ENCODE measurements at regions not wholly inside any gene's neighbourhood (a gene's known extent, or its start where the extent isn't known, plus 50 kb on each side); places are given as distances from the start of the nearest gene placed in this dataset.

GRCh38 chr19:29397748-29398147, 128.0 kb upstream of the VSTM2B start:
- Mint-ChIP-seq H3K27me3 (ENCODE audit: low read depth) (peaks cover 3% of the 10 kb centered on the region), H3K36me3 (ENCODE audit: low read depth) (no peaks in the 10 kb centered on the region), H3K4me1 (ENCODE audit: low read depth) (no peaks in the 10 kb centered on the region), H3K9me3 (no peaks in the 10 kb centered on the region), H3K27ac (no peak overlapping the region), H3K4me3 (no peak overlapping the region)
- no peak for DNase-seq
- intact Hi-C loops (cut with micrococcal nuclease) = no loop called here
- CTCF ChIA-PET = interaction anchor here (0.7 kb wide), 1 partner anchor 129 kb away, joined by 3 read pairs; no protein-coding TSS in a partner anchor

GRCh38 chr19:29399804-29400203, 126.0 kb upstream of the VSTM2B start:
- Mint-ChIP-seq H3K27ac (no peak overlapping the region), H3K9me3 (no peaks in the 10 kb centered on the region), H3K36me3 (ENCODE audit: low read depth) (no peaks in the 10 kb centered on the region), H3K4me3 (no peak overlapping the region), H3K27me3 (ENCODE audit: low read depth) (peaks cover 3% of the 10 kb centered on the region), H3K4me1 (ENCODE audit: low read depth) (no peaks in the 10 kb centered on the region)
- CTCF ChIA-PET = no interaction called here
- intact Hi-C loops (cut with micrococcal nuclease) = no loop called here
- DNase-seq = no peak

- no peaks in the 10 kb centered on the region for H3K4me1 Mint-ChIP-seq (ENCODE audit: low read depth)
- no peak for DNase-seq
- intact Hi-C loops (cut with micrococcal nuclease) = no loop called here
- CTCF ChIA-PET = no interaction called here
- H3K36me3 Mint-ChIP-seq (ENCODE audit: low read depth) = no peaks in the 10 kb centered on the region
- H3K4me3 Mint-ChIP-seq = no peak overlapping the region
- H3K27ac Mint-ChIP-seq = no peak overlapping the region
- H3K27me3 Mint-ChIP-seq (ENCODE audit: low read depth) = no peaks in the 10 kb centered on the region
- H3K9me3 Mint-ChIP-seq = no peaks in the 10 kb centered on the region
Observed at GRCh38 chr19:29400917-29401711, 124.7 kb upstream of the VSTM2B start.

GRCh38 chr19:29401712-29402421, 123.9 kb upstream of the VSTM2B start:
- DNase-seq = no peak
- CTCF ChIA-PET = no interaction called here
- intact Hi-C loops (cut with micrococcal nuclease) = no loop called here
- H3K9me3 Mint-ChIP-seq = no peaks in the 10 kb centered on the region
- no peaks in the 10 kb centered on the region for H3K4me1 Mint-ChIP-seq (ENCODE audit: low read depth)
- H3K36me3 Mint-ChIP-seq (ENCODE audit: low read depth) = no peaks in the 10 kb centered on the region
- H3K27ac Mint-ChIP-seq = no peak overlapping the region
- no peak overlapping the region for H3K4me3 Mint-ChIP-seq
- H3K27me3 Mint-ChIP-seq (ENCODE audit: low read depth) = no peaks in the 10 kb centered on the region

- no peaks in the 10 kb centered on the region for H3K36me3 Mint-ChIP-seq (ENCODE audit: low read depth)
- no peak overlapping the region for H3K27ac Mint-ChIP-seq
- H3K4me1 Mint-ChIP-seq (ENCODE audit: low read depth) = no peaks in the 10 kb centered on the region
- H3K27me3 Mint-ChIP-seq (ENCODE audit: low read depth) = peaks cover 2% of the 10 kb centered on the region
- H3K4me3 Mint-ChIP-seq = no peak overlapping the region
- no peaks in the 10 kb centered on the region for H3K9me3 Mint-ChIP-seq
- intact Hi-C loops (cut with micrococcal nuclease) = no loop called here
- no peak for DNase-seq
- CTCF ChIA-PET = no interaction called here
Observed at GRCh38 chr19:29402563-29402962, 123.2 kb upstream of the VSTM2B start.

- Mint-ChIP-seq H3K27ac (no peak overlapping the region), H3K36me3 (ENCODE audit: low read depth) (no peaks in the 10 kb centered on the region), H3K9me3 (no peaks in the 10 kb centered on the region), H3K27me3 (ENCODE audit: low read depth) (peaks cover 2% of the 10 kb centered on the region), H3K4me1 (ENCODE audit: low read depth) (no peaks in the 10 kb centered on the region), H3K4me3 (no peak overlapping the region)
- CTCF ChIA-PET = no interaction called here
- DNase-seq = no peak
- intact Hi-C loops (cut with micrococcal nuclease) = no loop called here
Observed at GRCh38 chr19:29404015-29404414, 121.8 kb upstream of the VSTM2B start.

GRCh38 chr19:29404951-29405727, 120.7 kb upstream of the VSTM2B start:
- intact Hi-C loops (cut with micrococcal nuclease) = no loop called here
- CTCF ChIA-PET = no interaction called here
- no peaks in the 10 kb centered on the region for H3K9me3 Mint-ChIP-seq

GRCh38 chr19:29405728-29405995, 120.1 kb upstream of the VSTM2B start:
- Mint-ChIP-seq H3K27me3 (ENCODE audit: low read depth) (peaks cover 2% of the 10 kb centered on the region), H3K9me3 (no peaks in the 10 kb centered on the region), H3K27ac (no peak overlapping the region), H3K4me3 (no peak overlapping the region), H3K4me1 (ENCODE audit: low read depth) (no peaks in the 10 kb centered on the region), H3K36me3 (ENCODE audit: low read depth) (no peaks in the 10 kb centered on the region)
- CTCF ChIA-PET = no interaction called here
- intact Hi-C loops (cut with micrococcal nuclease) = no loop called here
- no peak for DNase-seq

More at GRCh38 chr19:29404951-29405727, 120.7 kb upstream of the VSTM2B start:
- no peak for DNase-seq
- Mint-ChIP-seq H3K4me3 (no peak overlapping the region), H3K27ac (no peak overlapping the region), H3K36me3 (ENCODE audit: low read depth) (no peaks in the 10 kb centered on the region), H3K4me1 (ENCODE audit: low read depth) (no peaks in the 10 kb centered on the region), H3K27me3 (ENCODE audit: low read depth) (peaks cover 2% of the 10 kb centered on the region)

GRCh38 chr19:29409076-29409862, 116.5 kb upstream of the VSTM2B start:
- H3K36me3 Mint-ChIP-seq (ENCODE audit: low read depth) = no peaks in the 10 kb centered on the region
- H3K4me3 Mint-ChIP-seq = no peak overlapping the region
- H3K27ac Mint-ChIP-seq = no peak overlapping the region
- CTCF ChIA-PET = no interaction called here
- DNase-seq = no peak
- H3K9me3 Mint-ChIP-seq = no peaks in the 10 kb centered on the region
- no peaks in the 10 kb centered on the region for H3K4me1 Mint-ChIP-seq (ENCODE audit: low read depth)
- intact Hi-C loops (cut with micrococcal nuclease) = no loop called here
- H3K27me3 Mint-ChIP-seq (ENCODE audit: low read depth) = peaks cover 2% of the 10 kb centered on the region

- no peaks in the 10 kb centered on the region for H3K4me1 Mint-ChIP-seq (ENCODE audit: low read depth)
- H3K27ac Mint-ChIP-seq = no peak overlapping the region
- no peak for DNase-seq
- intact Hi-C loops (cut with micrococcal nuclease) = no loop called here
- no peak overlapping the region for H3K4me3 Mint-ChIP-seq
- CTCF ChIA-PET = no interaction called here
- H3K36me3 Mint-ChIP-seq (ENCODE audit: low read depth) = no peaks in the 10 kb centered on the region
- H3K9me3 Mint-ChIP-seq = no peaks in the 10 kb centered on the region
- H3K27me3 Mint-ChIP-seq (ENCODE audit: low read depth) = peaks cover 2% of the 10 kb centered on the region
Observed at GRCh38 chr19:29410601-29411000, 115.2 kb upstream of the VSTM2B start.

GRCh38 chr19:29411113-29411581, 114.6 kb upstream of the VSTM2B start:
- intact Hi-C loops (cut with micrococcal nuclease) = no loop called here
- Mint-ChIP-seq H3K36me3 (ENCODE audit: low read depth) (no peaks in the 10 kb centered on the region), H3K4me3 (no peak overlapping the region), H3K9me3 (no peaks in the 10 kb centered on the region), H3K4me1 (ENCODE audit: low read depth) (no peaks in the 10 kb centered on the region), H3K27me3 (ENCODE audit: low read depth) (peaks cover 2% of the 10 kb centered on the region), H3K27ac (no peak overlapping the region)
- no peak for DNase-seq
- CTCF ChIA-PET = no interaction called here

- CTCF ChIA-PET = no interaction called here
- Mint-ChIP-seq H3K27ac (no peak overlapping the region), H3K9me3 (no peaks in the 10 kb centered on the region), H3K4me1 (ENCODE audit: low read depth) (no peaks in the 10 kb centered on the region), H3K4me3 (no peak overlapping the region), H3K36me3 (ENCODE audit: low read depth) (no peaks in the 10 kb centered on the region), H3K27me3 (ENCODE audit: low read depth) (no peaks in the 10 kb centered on the region)
- intact Hi-C loops (cut with micrococcal nuclease) = no loop called here
- no peak for DNase-seq
Observed at GRCh38 chr19:29413435-29413834, 112.4 kb upstream of the VSTM2B start.
